DOHH2 (cell line): ENCODE measurements at regions not wholly inside any gene's neighbourhood (a gene's known extent, or its start where the extent isn't known, plus 50 kb on each side); places are given as distances from the start of the nearest gene placed in this dataset.

Experiments used
- EZH2phosphoT487 ChIP-seq: fragments of 200-600 bp; sonication (generic); IDR thresholded peaks from 2 replicates; pipeline ENCODE4 v1.6.1; 2017; ENCODE audit warnings: borderline replicate concordance, mild to moderate bottlenecking, antibody characterized with exemption, low read length, moderate library complexity, mixed read lengths
- TF ChIP-seq, protein P1 (sequence below): fragments of 200-600 bp; sonication (generic); IDR thresholded peaks from one replicate; pipeline ENCODE4 v1.5.1; 2014; ENCODE audit warnings: antibody characterized with exemption, mild to moderate bottlenecking, low read depth, low read length; ENCODE audit not compliant: poor library complexity, severe bottlenecking

DNA sequence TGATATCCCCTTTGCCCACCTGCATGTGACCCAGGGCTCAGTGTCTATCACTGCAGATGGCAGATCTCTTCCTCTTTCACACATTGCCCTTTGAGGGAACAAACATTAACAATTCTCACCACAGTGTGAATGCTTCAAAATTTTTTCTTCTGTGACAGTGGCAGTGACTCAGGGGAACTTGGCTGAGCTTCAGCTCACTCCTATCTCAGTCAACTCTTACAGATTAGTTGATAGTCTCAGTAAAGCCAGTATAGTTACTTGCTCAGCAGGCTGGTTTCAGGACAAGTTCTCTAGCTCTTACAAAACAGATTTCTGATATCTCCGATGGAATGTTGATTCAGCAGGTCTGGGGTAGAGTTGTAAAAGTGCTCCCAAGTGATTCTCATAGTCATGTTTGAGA lies 166.9 kb downstream of the DLEU7 start:
- TF ChIP-seq, protein P1, sequence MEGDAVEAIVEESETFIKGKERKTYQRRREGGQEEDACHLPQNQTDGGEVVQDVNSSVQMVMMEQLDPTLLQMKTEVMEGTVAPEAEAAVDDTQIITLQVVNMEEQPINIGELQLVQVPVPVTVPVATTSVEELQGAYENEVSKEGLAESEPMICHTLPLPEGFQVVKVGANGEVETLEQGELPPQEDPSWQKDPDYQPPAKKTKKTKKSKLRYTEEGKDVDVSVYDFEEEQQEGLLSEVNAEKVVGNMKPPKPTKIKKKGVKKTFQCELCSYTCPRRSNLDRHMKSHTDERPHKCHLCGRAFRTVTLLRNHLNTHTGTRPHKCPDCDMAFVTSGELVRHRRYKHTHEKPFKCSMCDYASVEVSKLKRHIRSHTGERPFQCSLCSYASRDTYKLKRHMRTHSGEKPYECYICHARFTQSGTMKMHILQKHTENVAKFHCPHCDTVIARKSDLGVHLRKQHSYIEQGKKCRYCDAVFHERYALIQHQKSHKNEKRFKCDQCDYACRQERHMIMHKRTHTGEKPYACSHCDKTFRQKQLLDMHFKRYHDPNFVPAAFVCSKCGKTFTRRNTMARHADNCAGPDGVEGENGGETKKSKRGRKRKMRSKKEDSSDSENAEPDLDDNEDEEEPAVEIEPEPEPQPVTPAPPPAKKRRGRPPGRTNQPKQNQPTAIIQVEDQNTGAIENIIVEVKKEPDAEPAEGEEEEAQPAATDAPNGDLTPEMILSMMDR: no peak
- TF ChIP-seq EZH2phosphoT487: no peak
